H9 (cell line): ENCODE measurements at regions not wholly inside any gene's neighbourhood (a gene's known extent, or its start where the extent isn't known, plus 50 kb on each side); places are given as distances from the start of the nearest gene placed in this dataset.

Experiments used
- DNase-seq: peaks from one replicate; pipeline ENCODE4 v3.0.0-alpha.2; 2017
- H2AFZ ChIP-seq: one replicate; pipeline ENCODE4 v1.6.1; 2013; ENCODE audit warnings: mild to moderate bottlenecking, low read length, control low read depth, moderate library complexity
- H2AK5ac ChIP-seq: 2 replicates; pipeline ENCODE4 v1.6.1; 2013; ENCODE audit warnings: low read length, control low read depth, mixed read lengths; ENCODE audit not compliant: insufficient read length
- H2BK120ac ChIP-seq: one replicate; pipeline ENCODE4 v1.6.1; 2013; ENCODE audit warnings: low read depth, mild to moderate bottlenecking, low read length, control low read depth, inconsistent platforms; ENCODE audit not compliant: poor library complexity, severe bottlenecking
- H2BK12ac ChIP-seq: 2 replicates; pipeline ENCODE4 v1.6.1; 2013; ENCODE audit warnings: low read length, control low read depth, mixed read lengths, low read depth; ENCODE audit not compliant: insufficient read length
- H2BK15ac ChIP-seq: 2 replicates; pipeline ENCODE4 v1.6.1; 2013; ENCODE audit warnings: low read depth, low read length, control low read depth
- H2BK20ac ChIP-seq: one replicate; pipeline ENCODE4 v1.6.1; 2013; ENCODE audit warnings: low read depth, mild to moderate bottlenecking, low read length, control low read depth, inconsistent platforms; ENCODE audit not compliant: poor library complexity, severe bottlenecking
- H2BK5ac ChIP-seq: 2 replicates; pipeline ENCODE4 v1.6.1; 2013; ENCODE audit warnings: low read length, control low read depth, mixed read lengths; ENCODE audit not compliant: insufficient read length
- H3K14ac ChIP-seq: 2 replicates; pipeline ENCODE4 v1.6.1; 2013; ENCODE audit warnings: low read length, control low read depth; ENCODE audit not compliant: insufficient read depth
- H3K18ac ChIP-seq: 2 replicates; pipeline ENCODE4 v1.6.1; 2013; ENCODE audit warnings: low read depth, mild to moderate bottlenecking, mixed read lengths, low read length, control low read depth; ENCODE audit not compliant: insufficient read length
- H3K23ac ChIP-seq: 2 replicates; pipeline ENCODE4 v1.6.1; 2013; ENCODE audit warnings: low read length, control low read depth, mixed read lengths, low read depth; ENCODE audit not compliant: insufficient read length
- H3K23me2 ChIP-seq: 2 replicates; pipeline ENCODE4 v1.6.1; 2013; ENCODE audit warnings: low read depth, mild to moderate bottlenecking, mixed read lengths, low read length, control low read depth; ENCODE audit not compliant: insufficient read length, poor library complexity, severe bottlenecking
- H3K27ac ChIP-seq: 2 replicates; pipeline ENCODE4 v1.5.1; 2013; ENCODE audit warnings: low read length, control low read depth, mixed read lengths, low read depth; ENCODE audit not compliant: insufficient read length
- H3K27me3 ChIP-seq: 2 replicates; pipeline ENCODE4 v1.6.1; 2013; ENCODE audit warnings: low read length, control low read depth, inconsistent platforms; ENCODE audit not compliant: insufficient read depth
- H3K4ac ChIP-seq: 2 replicates; pipeline ENCODE4 v1.6.1; 2013; ENCODE audit warnings: low read depth, mild to moderate bottlenecking, control low read depth, inconsistent platforms, low read length, moderate library complexity
- H3K4me1 ChIP-seq: 2 replicates; pipeline ENCODE4 v1.6.1; 2013; ENCODE audit warnings: low read length, control low read depth, inconsistent platforms; ENCODE audit not compliant: insufficient read depth
- H3K4me2 ChIP-seq: 2 replicates; pipeline ENCODE4 v1.6.1; 2013; ENCODE audit warnings: low read length, control low read depth, mixed read lengths; ENCODE audit not compliant: insufficient read length, insufficient read depth
- H3K56ac ChIP-seq: 2 replicates; pipeline ENCODE4 v1.6.1; 2013; ENCODE audit warnings: low read depth, mild to moderate bottlenecking, mixed read lengths, low read length, control low read depth; ENCODE audit not compliant: insufficient read length
- H3K79me1 ChIP-seq: 2 replicates; pipeline ENCODE4 v1.6.1; 2013; ENCODE audit warnings: low read depth, mild to moderate bottlenecking, moderate library complexity, low read length, control low read depth, inconsistent platforms; ENCODE audit not compliant: insufficient read depth, poor library complexity, severe bottlenecking
- H3K79me2 ChIP-seq: 2 replicates; pipeline ENCODE4 v1.6.1; 2013; ENCODE audit warnings: low read length, control low read depth, inconsistent platforms; ENCODE audit not compliant: insufficient read depth
- H3K9ac ChIP-seq: 2 replicates; pipeline ENCODE4 v1.6.1; 2013; ENCODE audit warnings: low read length, control low read depth, mixed read lengths; ENCODE audit not compliant: insufficient read length; ENCODE audit errors: extremely low read depth
- H3K9me3 ChIP-seq: one replicate; pipeline ENCODE4 v1.6.1; 2013; ENCODE audit warnings: low read depth, low read length, inconsistent platforms; ENCODE audit not compliant: control insufficient read depth
- H3T11ph ChIP-seq: one replicate; pipeline ENCODE4 v1.6.1; 2013; ENCODE audit warnings: mild to moderate bottlenecking, low read length, control low read depth, inconsistent platforms
- H4K20me1 ChIP-seq: one replicate; pipeline ENCODE4 v1.6.1; 2013; ENCODE audit not compliant: control insufficient read depth, insufficient read length, insufficient read depth
- H4K5ac ChIP-seq: 2 replicates; pipeline ENCODE4 v1.6.1; 2013; ENCODE audit warnings: low read depth, mild to moderate bottlenecking, mixed read lengths, low read length, control low read depth; ENCODE audit not compliant: insufficient read length
- H4K8ac ChIP-seq: replicated peaks from 2 replicates; pipeline ENCODE4 v1.6.1; 2013; ENCODE audit warnings: low read length, control low read depth, mixed read lengths, low read depth; ENCODE audit not compliant: insufficient read length
- H4K91ac ChIP-seq: 2 replicates; pipeline ENCODE4 v1.6.1; 2013; ENCODE audit warnings: low read depth, mild to moderate bottlenecking, moderate library complexity, mixed read lengths, low read length, control low read depth; ENCODE audit not compliant: insufficient read length
- H3K27ac Mint-ChIP-seq, 3 experiments: 2 replicates in 2 of 3; 3 replicates in 1 of 3; pipeline ENCODE4 v1.8.0; 2020 to 2021; ENCODE audit warnings: mixed read lengths in 3 of 3, mild to moderate bottlenecking in 1 of 3, moderate library complexity in 1 of 3
- H3K27me3 Mint-ChIP-seq: 2 replicates; pipeline ENCODE4 v1.8.0; 2021; ENCODE audit warnings: low read depth, mild to moderate bottlenecking, moderate library complexity, mixed read lengths
- H3K36me3 Mint-ChIP-seq, 3 experiments: 2 replicates in 2 of 3; 3 replicates in 1 of 3; pipeline ENCODE4 v1.8.0; 2020 to 2021; ENCODE audit warnings: low read depth in 3 of 3, mixed read lengths in 3 of 3; ENCODE audit not compliant: insufficient read depth in 1 of 3
- H3K4me1 Mint-ChIP-seq, 2 experiments: 2 replicates each; pipeline ENCODE4 v1.8.0; 2020; ENCODE audit warnings: mixed read lengths in 2 of 2
- H3K4me3 Mint-ChIP-seq, 2 experiments: 2 replicates in 1 of 2; 3 replicates in 1 of 2; pipeline ENCODE4 v1.8.0; 2020 to 2021; ENCODE audit warnings: mild to moderate bottlenecking in 2 of 2, mixed read lengths in 2 of 2, moderate library complexity in 1 of 2
- H3K9me3 Mint-ChIP-seq, 2 experiments: 2 replicates in 1 of 2; 3 replicates in 1 of 2; pipeline ENCODE4 v1.8.0; 2020; ENCODE audit warnings: mild to moderate bottlenecking in 2 of 2, mixed read lengths in 2 of 2, moderate library complexity in 1 of 2
- CTCF ChIP-seq: fragments of 200-600 bp; sonication (generic); conservative IDR thresholded peaks from 3 replicates; pipeline ENCODE4 v1.8.0; 2021; ENCODE audit warnings: antibody characterized with exemption, mild to moderate bottlenecking
- WGBS: extraction: QIAGEN DNeasy Blood & Tissue Kit; methylation state at CpG from one replicate; pipeline ENCODE4 v1.1.7; 2013; ENCODE audit warnings: missing lambda C conversion rate, low lambda C conversion rate, mixed read lengths; ENCODE audit not compliant: insufficient read length; ENCODE audit errors: extremely low coverage; 5-methylcytosine and 5-hydroxymethylcytosine counted together

- Histone ChIP-seq H2BK15ac (no peak overlapping the region), H3K9me3 (no peaks in the 10 kb centered on the region), H3K4me2 (no peak overlapping the region), H3T11ph (no peak overlapping the region), H2AK5ac (no peak overlapping the region), H4K5ac (no peak overlapping the region), H3K4ac (no peak overlapping the region), H2BK20ac (no peak overlapping the region), H2BK5ac (no peak overlapping the region), H4K91ac (no peak overlapping the region), H3K9ac (no peak overlapping the region), H3K56ac (no peak overlapping the region), H2BK12ac (no peak overlapping the region), H3K23me2 (no peaks in the 10 kb centered on the region), H3K27me3 (no peaks in the 10 kb centered on the region), H3K79me1 (no peaks in the 10 kb centered on the region), H2AFZ (no peak overlapping the region), H4K20me1 (no peaks in the 10 kb centered on the region), H4K8ac (no peak overlapping the region), H3K23ac (no peak overlapping the region), H2BK120ac (no peak overlapping the region), H3K4me1 (no peaks in the 10 kb centered on the region), H3K18ac (no peak overlapping the region), H3K27ac (no peak overlapping the region), H3K79me2 (no peaks in the 10 kb centered on the region), H3K14ac (no peak overlapping the region)
- DNase-seq, result no peak
- no CpG with 5 or more reads among the region's 3 CpGs for WGBS
- no peak overlapping the region for H3K4me3 Mint-ChIP-seq
- H3K36me3 Mint-ChIP-seq, result no peaks in the 10 kb centered on the region
- no peaks in the 10 kb centered on the region for H3K9me3 Mint-ChIP-seq
- H3K27ac Mint-ChIP-seq, result no peak overlapping the region
- no peaks in the 10 kb centered on the region for H3K27me3 Mint-ChIP-seq
- peaks cover 0 to 8% of the 10 kb centered on the region in 2 experiments; a peak in 3 of 4 replicates for H3K4me1 Mint-ChIP-seq
- no peak for TF ChIP-seq CTCF
Observed at GRCh38 chr5:97628807-97629206, 445.8 kb upstream of the RIOK2 start.
